ENCODE measurements at regions not wholly inside any gene's neighbourhood (a gene's known extent, or its start where the extent isn't known, plus 50 kb on each side); places are given as distances from the start of the nearest gene placed in this dataset.

GRCh38 chr6:165059032-165059431 is 250.4 kb downstream of the C6orf118 start:
- no peak for TF ChIP-seq POLR2A (IDR thresholded peaks at IDR 0.05)
- TF ChIP-seq CTCF (IDR thresholded peaks at IDR 0.05 in 4 of 5, conservative IDR thresholded peaks at IDR 0.05 in 1 of 5) = no peak

Data from gastrocnemius medialis (tissue), 4 donors.